ENCODE measurements at regions not wholly inside any gene's neighbourhood (a gene's known extent, or its start where the extent isn't known, plus 50 kb on each side); places are given as distances from the start of the nearest gene placed in this dataset.

GRCh38 chr4:20426028-20426427, 174.3 kb downstream of the SLIT2 start:
- Mint-ChIP-seq H3K27me3 (peaks cover 4% of the 10 kb centered on the region), H3K36me3 (ENCODE audit: low read depth) (no peaks in the 10 kb centered on the region), H3K4me1 (ENCODE audit: low read depth) (no peaks in the 10 kb centered on the region), H3K9me3 (no peaks in the 10 kb centered on the region), H3K27ac (no peak overlapping the region), H3K4me3 (no peak overlapping the region)
- intact Hi-C loops (cut with micrococcal nuclease), result loop anchor here (10.0 kb wide), 1 partner anchor 1339 kb away; no protein-coding TSS in a partner anchor
- no peak for ATAC-seq
- ChIA-PET CTCF (interaction anchor here (0.6 to 1.0 kb wide), 3 partner anchors 8 to 259 kb away, joined by 3 to 4 read pairs (median 3); no protein-coding TSS in a partner anchor), POLR2A (no interaction called here)
- TF ChIP-seq, protein P1, sequence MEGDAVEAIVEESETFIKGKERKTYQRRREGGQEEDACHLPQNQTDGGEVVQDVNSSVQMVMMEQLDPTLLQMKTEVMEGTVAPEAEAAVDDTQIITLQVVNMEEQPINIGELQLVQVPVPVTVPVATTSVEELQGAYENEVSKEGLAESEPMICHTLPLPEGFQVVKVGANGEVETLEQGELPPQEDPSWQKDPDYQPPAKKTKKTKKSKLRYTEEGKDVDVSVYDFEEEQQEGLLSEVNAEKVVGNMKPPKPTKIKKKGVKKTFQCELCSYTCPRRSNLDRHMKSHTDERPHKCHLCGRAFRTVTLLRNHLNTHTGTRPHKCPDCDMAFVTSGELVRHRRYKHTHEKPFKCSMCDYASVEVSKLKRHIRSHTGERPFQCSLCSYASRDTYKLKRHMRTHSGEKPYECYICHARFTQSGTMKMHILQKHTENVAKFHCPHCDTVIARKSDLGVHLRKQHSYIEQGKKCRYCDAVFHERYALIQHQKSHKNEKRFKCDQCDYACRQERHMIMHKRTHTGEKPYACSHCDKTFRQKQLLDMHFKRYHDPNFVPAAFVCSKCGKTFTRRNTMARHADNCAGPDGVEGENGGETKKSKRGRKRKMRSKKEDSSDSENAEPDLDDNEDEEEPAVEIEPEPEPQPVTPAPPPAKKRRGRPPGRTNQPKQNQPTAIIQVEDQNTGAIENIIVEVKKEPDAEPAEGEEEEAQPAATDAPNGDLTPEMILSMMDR (IDR thresholded peaks at IDR 0.05), result no peak
- no peak for DNase-seq

DNA sequence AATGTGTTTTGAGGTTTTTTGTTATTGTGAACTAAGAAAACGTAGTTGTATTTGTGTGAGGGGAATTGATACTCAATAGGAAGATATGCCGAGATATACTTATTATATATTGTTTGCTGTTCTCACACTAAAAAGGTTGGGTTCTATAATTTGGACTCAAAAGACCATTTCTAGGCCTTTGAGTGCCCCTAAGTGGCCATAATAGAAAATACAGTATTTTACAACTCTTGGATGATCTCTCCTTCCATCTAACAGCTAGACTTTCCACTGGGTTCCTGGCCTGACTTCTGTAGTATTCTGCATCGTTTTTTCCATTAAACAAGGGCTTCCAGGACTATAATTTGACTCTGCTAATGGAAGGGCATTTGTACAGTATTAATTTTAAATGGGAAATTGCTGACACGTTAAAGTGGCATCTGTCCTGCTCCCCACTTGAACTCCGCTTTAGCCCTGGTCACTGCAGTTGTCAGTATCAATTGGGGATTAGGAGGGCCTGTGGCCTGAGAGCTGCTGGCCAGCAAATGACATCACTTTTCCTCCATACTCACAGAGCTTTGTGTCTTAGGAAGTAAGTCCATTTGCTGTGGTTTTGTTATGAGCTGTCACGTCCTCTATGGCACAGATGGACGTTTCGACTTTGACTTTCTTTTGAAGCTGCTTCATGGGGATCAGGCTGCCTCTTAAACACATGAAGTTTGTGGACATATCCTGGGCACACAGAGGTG, 176.9 kb downstream of the SLIT2 start:
- intact Hi-C loops (cut with micrococcal nuclease), result loop anchor here (10.0 kb wide), 1 partner anchor 1336 kb away; no protein-coding TSS in a partner anchor
- Mint-ChIP-seq H3K27ac (no peak overlapping the region), H3K9me3 (no peaks in the 10 kb centered on the region), H3K4me1 (ENCODE audit: low read depth) (no peaks in the 10 kb centered on the region), H3K4me3 (no peak overlapping the region), H3K27me3 (peaks cover 3% of the 10 kb centered on the region), H3K36me3 (ENCODE audit: low read depth) (no peaks in the 10 kb centered on the region)
- ATAC-seq (no peak), DNase-seq (no peak)
- TF ChIP-seq, protein P1 (IDR thresholded peaks at IDR 0.05), result no peak
- ChIA-PET POLR2A (no interaction called here), CTCF (interaction anchor here (1.0 to 1.1 kb wide), 2 partner anchors 34 to 267 kb away, joined by 3 to 4 read pairs; no protein-coding TSS in a partner anchor)

- Mint-ChIP-seq H3K27ac (no peak overlapping the region), H3K27me3 (peaks cover 5% of the 10 kb centered on the region), H3K9me3 (no peaks in the 10 kb centered on the region), H3K4me1 (ENCODE audit: low read depth) (no peaks in the 10 kb centered on the region), H3K4me3 (no peak overlapping the region), H3K36me3 (ENCODE audit: low read depth) (no peaks in the 10 kb centered on the region)
- TF ChIP-seq, protein P1 (IDR thresholded peaks at IDR 0.05), result no peak
- ATAC-seq (no peak), DNase-seq (no peak)
- intact Hi-C loops (cut with micrococcal nuclease), result no loop called here
- ChIA-PET CTCF (no interaction called here), POLR2A (no interaction called here)
These were observed 178.7 kb downstream of the SLIT2 start for GRCh38 chr4:20430259-20430941.

DNA sequence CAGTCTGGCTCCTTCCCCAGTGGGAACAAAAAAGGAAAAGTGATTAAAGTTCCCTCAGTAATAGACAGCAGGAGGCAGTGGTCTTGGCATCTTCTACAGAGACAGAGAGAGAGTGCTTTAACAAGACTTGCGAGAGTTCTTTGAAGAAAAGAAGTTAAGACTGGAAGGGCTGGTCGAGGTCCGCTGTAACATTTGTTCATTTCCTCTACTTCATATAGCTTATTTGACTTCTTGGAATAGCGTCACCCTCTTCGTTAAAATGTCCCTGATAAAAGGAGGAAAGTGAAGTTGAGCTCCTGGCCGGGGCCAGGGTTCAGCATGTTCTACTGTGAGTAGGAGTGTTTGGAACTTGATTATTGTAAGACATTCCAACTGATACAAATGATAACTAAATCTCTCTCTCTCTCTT, 179.8 kb downstream of the SLIT2 start:
- Mint-ChIP-seq H3K27me3 (peaks cover 5% of the 10 kb centered on the region), H3K4me1 (ENCODE audit: low read depth) (no peaks in the 10 kb centered on the region), H3K9me3 (no peaks in the 10 kb centered on the region), H3K27ac (no peak overlapping the region), H3K4me3 (no peak overlapping the region), H3K36me3 (ENCODE audit: low read depth) (no peaks in the 10 kb centered on the region)
- ATAC-seq (no peak), DNase-seq (no peak)
- ChIA-PET POLR2A (no interaction called here), CTCF (no interaction called here)
- TF ChIP-seq, protein P1 (IDR thresholded peaks at IDR 0.05), result no peak
- intact Hi-C loops (cut with micrococcal nuclease), result no loop called here

DNA sequence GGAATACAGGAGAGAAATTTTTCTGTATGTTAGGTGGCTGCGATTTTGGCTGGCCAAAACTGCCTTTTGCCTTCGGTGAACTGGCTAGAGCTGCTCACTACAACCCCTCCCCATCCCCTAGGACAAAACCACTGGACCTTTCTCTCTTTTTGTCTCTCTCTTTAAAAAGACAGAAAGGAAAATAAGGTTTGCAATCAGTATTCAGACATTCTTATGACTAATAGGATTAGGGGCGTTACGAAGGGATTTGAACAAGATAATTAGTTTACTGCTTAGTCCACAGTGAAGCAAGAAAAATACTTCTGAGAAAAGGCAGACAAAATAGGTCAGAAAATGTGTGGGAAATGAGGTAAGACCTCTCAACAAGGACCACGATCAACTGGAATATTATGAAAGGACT, 180.4 kb downstream of the SLIT2 start:
- intact Hi-C loops (cut with micrococcal nuclease), result no loop called here
- no peaks in the 10 kb centered on the region for H3K4me1 Mint-ChIP-seq (ENCODE audit: low read depth)
- TF ChIP-seq, protein P1 (IDR thresholded peaks at IDR 0.05), result no peak
- H3K9me3 Mint-ChIP-seq, result no peaks in the 10 kb centered on the region
- peaks cover 5% of the 10 kb centered on the region for H3K27me3 Mint-ChIP-seq
- no peaks in the 10 kb centered on the region for H3K36me3 Mint-ChIP-seq (ENCODE audit: low read depth)
- H3K4me3 Mint-ChIP-seq, result no peak overlapping the region
- CTCF ChIA-PET, result interaction anchor here (1.0 kb wide), 1 partner anchor 253 kb away, joined by 4 read pairs; no protein-coding TSS in a partner anchor
- DNase-seq, result no peak
- H3K27ac Mint-ChIP-seq, result no peak overlapping the region
- no peak for ATAC-seq
- POLR2A ChIA-PET, result no interaction called here
